GM10266 (cell line): ENCODE measurements at regions not wholly inside any gene's neighbourhood (a gene's known extent, or its start where the extent isn't known, plus 50 kb on each side); places are given as distances from the start of the nearest gene placed in this dataset.

Source experiments
- DNase-seq: peaks from one replicate; pipeline ENCODE4 v3.0.0; 2012; ENCODE audit errors: extremely low spot score
- TF ChIP-seq, protein P1 (sequence below): IDR thresholded peaks from 2 replicates; pipeline ENCODE4 v1.5.1; 2012; ENCODE audit warnings: mild to moderate bottlenecking, low read depth; ENCODE audit not compliant: control insufficient read depth, insufficient read depth; ENCODE audit errors: missing control alignments

DNA sequence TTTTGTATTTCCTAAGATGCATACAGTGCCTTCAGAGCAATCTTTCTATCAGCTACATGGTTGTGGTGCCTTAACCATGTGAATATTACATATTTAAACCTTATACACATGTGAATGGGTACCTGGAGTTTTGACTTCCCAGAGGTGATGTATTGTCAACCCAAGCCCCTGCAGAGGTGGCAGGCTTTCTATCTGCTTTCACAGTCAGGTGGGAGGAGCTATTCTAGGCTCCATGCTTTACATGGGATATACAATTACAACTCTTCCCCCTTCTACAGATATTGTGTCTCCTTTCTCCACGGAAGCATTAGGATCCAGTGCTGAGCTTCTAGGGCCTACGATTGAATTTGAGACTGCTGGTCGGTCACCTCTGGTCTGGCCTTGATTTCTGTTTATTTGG, 89.8 kb upstream of the TUT7 start:
- TF ChIP-seq, protein P1, sequence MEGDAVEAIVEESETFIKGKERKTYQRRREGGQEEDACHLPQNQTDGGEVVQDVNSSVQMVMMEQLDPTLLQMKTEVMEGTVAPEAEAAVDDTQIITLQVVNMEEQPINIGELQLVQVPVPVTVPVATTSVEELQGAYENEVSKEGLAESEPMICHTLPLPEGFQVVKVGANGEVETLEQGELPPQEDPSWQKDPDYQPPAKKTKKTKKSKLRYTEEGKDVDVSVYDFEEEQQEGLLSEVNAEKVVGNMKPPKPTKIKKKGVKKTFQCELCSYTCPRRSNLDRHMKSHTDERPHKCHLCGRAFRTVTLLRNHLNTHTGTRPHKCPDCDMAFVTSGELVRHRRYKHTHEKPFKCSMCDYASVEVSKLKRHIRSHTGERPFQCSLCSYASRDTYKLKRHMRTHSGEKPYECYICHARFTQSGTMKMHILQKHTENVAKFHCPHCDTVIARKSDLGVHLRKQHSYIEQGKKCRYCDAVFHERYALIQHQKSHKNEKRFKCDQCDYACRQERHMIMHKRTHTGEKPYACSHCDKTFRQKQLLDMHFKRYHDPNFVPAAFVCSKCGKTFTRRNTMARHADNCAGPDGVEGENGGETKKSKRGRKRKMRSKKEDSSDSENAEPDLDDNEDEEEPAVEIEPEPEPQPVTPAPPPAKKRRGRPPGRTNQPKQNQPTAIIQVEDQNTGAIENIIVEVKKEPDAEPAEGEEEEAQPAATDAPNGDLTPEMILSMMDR: no peak
- no peak for DNase-seq

DNA sequence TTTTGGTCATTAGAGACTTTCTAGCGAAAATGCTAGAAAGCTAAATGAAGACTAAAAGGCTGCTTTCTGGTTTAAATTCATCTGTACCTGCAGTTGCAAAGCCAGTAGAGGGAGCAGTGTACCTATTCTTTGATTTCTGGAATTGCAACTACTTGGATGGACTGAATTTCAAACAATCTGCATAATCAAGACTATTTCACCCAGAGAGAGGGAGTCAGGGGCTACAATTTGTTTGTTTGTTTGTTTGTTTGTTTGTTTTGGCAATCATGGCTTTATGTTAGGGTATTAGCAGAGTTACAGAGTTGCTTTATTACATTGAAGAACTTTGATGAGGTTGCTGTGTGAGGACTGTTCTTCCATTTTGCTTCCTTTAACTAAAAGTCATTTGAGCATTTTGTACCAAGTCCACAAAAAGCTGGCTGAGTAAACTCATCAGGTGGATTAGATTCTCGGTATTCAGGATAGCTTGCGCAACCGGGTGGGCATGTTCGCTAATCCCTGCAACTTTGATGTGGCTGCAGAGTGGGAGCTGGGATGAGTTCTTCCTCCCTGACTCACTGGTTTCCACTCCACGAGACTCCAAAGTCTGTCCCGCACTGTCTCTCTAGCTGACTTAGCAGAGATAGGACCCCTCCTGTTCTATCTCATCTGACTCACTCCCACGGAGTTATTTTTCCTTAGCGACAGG, 80.0 kb upstream of the TUT7 start:
- TF ChIP-seq, protein P1: peak; percentile 74
- peak; percentile 35 for DNase-seq

DNA sequence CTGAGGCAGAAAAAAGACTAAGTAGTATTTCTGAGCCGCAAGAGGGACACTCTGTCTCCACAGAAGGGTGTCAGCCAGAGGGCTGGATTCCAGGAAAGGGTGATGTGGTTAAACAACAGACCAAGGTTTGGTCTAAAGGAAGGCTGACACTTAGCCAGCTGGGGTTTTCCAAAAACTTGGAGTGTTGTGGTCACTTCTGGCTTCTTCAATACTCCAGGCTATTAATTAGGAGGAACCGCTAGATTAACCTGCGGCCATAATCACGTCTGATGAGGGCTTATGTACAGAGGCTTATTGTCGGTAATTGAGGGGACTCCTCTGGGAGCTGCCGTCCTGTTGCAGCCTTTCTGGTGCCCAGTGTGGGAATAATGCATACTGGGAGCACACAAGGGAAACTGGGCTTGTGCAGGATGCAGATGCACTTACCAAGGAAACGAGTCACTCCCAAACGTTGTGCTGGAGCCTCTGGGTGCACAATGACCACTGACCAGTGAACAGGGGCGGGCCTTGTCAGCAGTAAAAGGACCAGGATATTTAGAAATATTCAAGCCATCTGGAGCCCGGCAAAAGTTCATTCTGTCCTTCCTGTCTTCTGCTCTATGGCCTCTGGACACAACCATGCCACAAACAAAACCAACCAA, 70.2 kb upstream of the TUT7 start:
- TF ChIP-seq, protein P1: no peak
- no peak for DNase-seq

DNA sequence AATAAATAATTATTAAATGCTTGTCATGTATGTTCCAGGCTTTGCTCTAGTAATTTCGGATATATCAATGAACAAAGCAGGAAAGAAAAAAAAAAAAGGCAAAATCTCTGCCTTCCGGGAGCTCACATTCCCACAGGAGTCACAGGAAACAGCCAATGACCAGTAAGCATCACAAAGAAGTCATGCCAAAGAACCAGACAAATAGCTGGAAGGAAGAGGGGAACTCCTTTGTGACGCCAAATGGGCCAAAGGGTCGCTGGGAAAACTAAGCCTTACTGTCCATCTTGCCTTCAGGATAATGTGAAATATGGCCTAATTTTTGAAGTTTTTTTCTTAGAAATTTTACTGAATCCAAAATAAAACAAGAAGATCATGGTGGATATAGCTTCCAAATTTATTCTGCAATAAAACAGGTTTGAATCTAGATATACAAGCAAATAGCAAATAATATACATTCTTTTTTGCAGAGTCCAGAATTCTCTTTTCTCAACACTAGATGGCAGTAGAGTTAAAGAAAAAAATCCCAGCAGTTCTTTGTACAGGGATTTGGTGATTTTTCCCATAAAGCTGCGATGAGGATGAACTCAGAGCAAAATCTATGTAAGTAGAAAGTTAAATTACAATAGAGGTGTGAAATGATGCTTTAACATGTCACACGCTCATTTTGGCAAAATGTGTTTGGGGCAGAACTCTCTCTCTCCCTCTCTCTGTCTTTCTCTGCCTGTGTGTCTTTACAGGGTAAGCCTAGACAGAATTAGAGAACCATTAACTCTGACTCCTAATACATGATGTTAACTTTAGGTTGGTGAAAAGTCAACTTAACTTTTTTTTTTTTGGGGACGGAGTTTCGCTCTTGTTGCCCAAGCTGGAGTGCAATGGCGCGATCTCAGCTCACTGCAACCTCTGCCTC, 60.0 kb upstream of the TUT7 start:
- TF ChIP-seq, protein P1: peak; percentile 48
- peak; percentile 22 for DNase-seq

DNA sequence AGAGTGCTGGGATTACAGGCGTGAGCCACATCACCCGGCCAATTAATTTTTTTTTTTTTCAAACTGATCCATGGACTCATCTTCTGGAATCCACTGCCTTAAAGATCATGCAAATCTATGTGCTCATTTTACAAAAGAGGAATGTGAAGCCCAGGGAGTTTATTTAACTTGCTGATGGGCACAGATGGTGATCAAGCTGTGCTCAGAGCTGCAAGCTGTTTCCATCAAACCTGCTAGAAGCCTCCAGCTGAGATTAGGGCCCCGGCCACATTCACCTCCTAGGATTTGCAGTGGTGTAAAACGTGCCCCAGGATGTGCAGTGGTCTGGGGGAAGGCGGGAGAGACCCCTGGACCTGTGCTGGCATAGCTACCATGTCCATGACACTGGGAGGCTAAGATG, 56.1 kb upstream of the TUT7 start:
- DNase-seq: no peak
- TF ChIP-seq, protein P1: no peak

DNA sequence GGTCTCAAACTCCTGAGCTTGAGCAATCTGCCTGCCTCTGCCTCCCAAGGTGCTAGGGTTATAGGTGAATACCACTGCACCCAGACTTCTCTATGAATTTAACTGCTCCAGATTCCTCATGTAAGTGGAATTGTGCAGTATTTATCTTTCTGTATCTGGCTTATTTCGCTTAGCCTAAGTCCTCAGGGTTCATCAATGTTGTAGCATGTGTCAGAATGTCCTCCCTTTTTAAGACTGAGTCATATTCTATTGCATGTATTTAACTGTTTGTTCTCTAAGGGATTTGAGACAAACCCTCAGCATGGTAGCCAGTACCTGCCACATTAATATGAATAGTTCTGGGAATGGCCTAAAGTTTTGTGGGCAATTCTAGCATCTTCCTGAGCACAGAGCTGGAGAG, 53.9 kb upstream of the TUT7 start:
- DNase-seq: no peak
- TF ChIP-seq, protein P1: no peak
